Immature natural killer cell (primary cell): ENCODE measurements at regions not wholly inside any gene's neighbourhood (a gene's known extent, or its start where the extent isn't known, plus 50 kb on each side); places are given as distances from the start of the nearest gene placed in this dataset.
"Not testable (repeated sequence)": the region's sequence is repeated elsewhere in the genome, so short reads cannot be mapped to it uniquely, and the experiment has no call there.

Experiments
- DNase-seq, 3 donors: peaks; one replicate each; pipeline ENCODE4 v3.0.0; 2022; ENCODE audit warnings: mixed read lengths in 1 of 3
- H3K27ac Mint-ChIP-seq, 6 donors: one replicate each; pipeline ENCODE4 v1.8.0; 2020; ENCODE audit warnings: mixed read lengths in 6 of 6, mild to moderate bottlenecking in 5 of 6, inconsistent platforms in 4 of 6, moderate library complexity in 3 of 6
- H3K27me3 Mint-ChIP-seq, 3 donors: one replicate each; pipeline ENCODE4 v1.8.0; 2020 to 2021; ENCODE audit warnings: low read depth in 3 of 3, mild to moderate bottlenecking in 3 of 3, mixed read lengths in 3 of 3, moderate library complexity in 3 of 3, inconsistent platforms in 1 of 3
- H3K36me3 Mint-ChIP-seq, 3 donors: one replicate each; pipeline ENCODE4 v1.8.0; 2020; ENCODE audit warnings: mixed read lengths in 3 of 3, inconsistent platforms in 2 of 3, mild to moderate bottlenecking in 2 of 3
- H3K4me1 Mint-ChIP-seq, 2 donors: one replicate each; pipeline ENCODE4 v1.8.0; 2020; ENCODE audit warnings: inconsistent platforms in 2 of 2, mild to moderate bottlenecking in 2 of 2, mixed read lengths in 2 of 2, moderate library complexity in 1 of 2
- H3K4me3 Mint-ChIP-seq, 5 donors: one replicate each; pipeline ENCODE4 v1.8.0; 2020; ENCODE audit warnings: mild to moderate bottlenecking in 5 of 5, mixed read lengths in 5 of 5, inconsistent platforms in 3 of 5, moderate library complexity in 3 of 5
- H3K9me3 Mint-ChIP-seq, 6 donors: one replicate each; pipeline ENCODE4 v1.8.0; 2020; ENCODE audit warnings: mild to moderate bottlenecking in 6 of 6, mixed read lengths in 6 of 6, inconsistent platforms in 4 of 6, moderate library complexity in 3 of 6

GRCh38 chr5:44679214-44679613, 129.5 kb upstream of the MRPS30 start:
- no peak overlapping the region for H3K4me3 Mint-ChIP-seq
- H3K27me3 Mint-ChIP-seq: peaks cover 1 to 3% (median 2%) of the 10 kb centered on the region in 3 donors
- H3K27ac Mint-ChIP-seq: no peak overlapping the region
- no peak for DNase-seq
- peaks cover 15 to 31% (median 18%) of the 10 kb centered on the region in 6 donors for H3K9me3 Mint-ChIP-seq
- H3K36me3 Mint-ChIP-seq: no peaks in the 10 kb centered on the region
- no peaks in the 10 kb centered on the region for H3K4me1 Mint-ChIP-seq

GRCh38 chr5:44675296-44675695, 133.5 kb upstream of the MRPS30 start:
- peaks cover 0 to 3% (median 0%) of the 10 kb centered on the region in 3 donors for H3K36me3 Mint-ChIP-seq
- H3K4me3 Mint-ChIP-seq: no peak overlapping the region
- H3K27me3 Mint-ChIP-seq: peaks cover 0 to 3% (median 1%) of the 10 kb centered on the region in 3 donors
- H3K27ac Mint-ChIP-seq: no peak overlapping the region
- no peaks in the 10 kb centered on the region for H3K4me1 Mint-ChIP-seq
- H3K9me3 Mint-ChIP-seq: peaks cover 12 to 23% (median 21%) of the 10 kb centered on the region in 6 donors
- DNase-seq: no peak

- DNase-seq: no peak
- Mint-ChIP-seq H3K4me3 (no peak overlapping the region), H3K27ac (no peak overlapping the region), H3K27me3 (peaks cover 0 to 3% (median 1%) of the 10 kb centered on the region in 3 donors), H3K9me3 (peaks cover 11 to 24% (median 21%) of the 10 kb centered on the region in 6 donors), H3K4me1 (no peaks in the 10 kb centered on the region), H3K36me3 (peaks cover 0 to 3% (median 0%) of the 10 kb centered on the region in 3 donors)
Measured at GRCh38 chr5:44674461-44674860, 134.3 kb upstream of the MRPS30 start.

- not testable (repeated sequence) for H3K4me3 Mint-ChIP-seq, H3K36me3 Mint-ChIP-seq, H3K4me1 Mint-ChIP-seq, H3K27ac Mint-ChIP-seq, DNase-seq, H3K27me3 Mint-ChIP-seq
- H3K9me3 Mint-ChIP-seq: peaks cover 17 to 45% (median 23%) of the 10 kb centered on the region in 6 donors
Measured at GRCh38 chr5:44668471-44668870, 140.3 kb upstream of the MRPS30 start.

- no peaks in the 10 kb centered on the region for H3K4me1 Mint-ChIP-seq
- H3K36me3 Mint-ChIP-seq: peaks cover 0 to 7% (median 0%) of the 10 kb centered on the region in 3 donors
- H3K27me3 Mint-ChIP-seq: peaks cover 0 to 2% (median 0%) of the 10 kb centered on the region in 3 donors
- no peak overlapping the region for H3K27ac Mint-ChIP-seq
- peaks cover 21 to 48% (median 31%) of the 10 kb centered on the region in 6 donors for H3K9me3 Mint-ChIP-seq
- DNase-seq: no peak
- H3K4me3 Mint-ChIP-seq: no peak overlapping the region
Measured at GRCh38 chr5:44665101-44665701, 143.5 kb upstream of the MRPS30 start.

GRCh38 chr5:44664711-44665100, 144.0 kb upstream of the MRPS30 start:
- Mint-ChIP-seq H3K27me3 (peaks cover 0 to 2% (median 0%) of the 10 kb centered on the region in 3 donors), H3K4me3 (no peak overlapping the region), H3K27ac (no peak overlapping the region), H3K9me3 (peaks cover 17 to 43% (median 30%) of the 10 kb centered on the region in 6 donors), H3K4me1 (no peaks in the 10 kb centered on the region), H3K36me3 (peaks cover 0 to 7% (median 0%) of the 10 kb centered on the region in 3 donors)
- DNase-seq: no peak

GRCh38 chr5:44663991-44664710, 144.6 kb upstream of the MRPS30 start:
- peaks cover 15 to 42% (median 29%) of the 10 kb centered on the region in 6 donors for H3K9me3 Mint-ChIP-seq

GRCh38 chr5:44661851-44662250, 146.9 kb upstream of the MRPS30 start:
- peaks cover 0 to 2% (median 0%) of the 10 kb centered on the region in 3 donors for H3K27me3 Mint-ChIP-seq
- no peak for DNase-seq
- H3K9me3 Mint-ChIP-seq: peaks cover 15 to 44% (median 26%) of the 10 kb centered on the region in 6 donors
- peaks cover 0 to 7% (median 0%) of the 10 kb centered on the region in 3 donors for H3K36me3 Mint-ChIP-seq
- H3K4me3 Mint-ChIP-seq: no peak overlapping the region
- no peaks in the 10 kb centered on the region for H3K4me1 Mint-ChIP-seq
- no peak overlapping the region for H3K27ac Mint-ChIP-seq

More at GRCh38 chr5:44663991-44664710, 144.6 kb upstream of the MRPS30 start:
- DNase-seq: no peak
- Mint-ChIP-seq H3K36me3 (peaks cover 0 to 7% (median 0%) of the 10 kb centered on the region in 3 donors), H3K4me1 (no peaks in the 10 kb centered on the region), H3K27ac (no peak overlapping the region), H3K27me3 (peaks cover 0 to 2% (median 0%) of the 10 kb centered on the region in 3 donors), H3K4me3 (no peak overlapping the region)

GRCh38 chr5:44660251-44660650, 148.5 kb upstream of the MRPS30 start:
- DNase-seq: no peak
- Mint-ChIP-seq H3K27ac (no peak overlapping the region), H3K27me3 (no peaks in the 10 kb centered on the region), H3K4me3 (no peak overlapping the region), H3K36me3 (peaks cover 0 to 7% (median 0%) of the 10 kb centered on the region in 3 donors), H3K9me3 (peaks cover 11 to 39% (median 21%) of the 10 kb centered on the region in 6 donors), H3K4me1 (no peaks in the 10 kb centered on the region)

GRCh38 chr5:44659334-44659733, 149.4 kb upstream of the MRPS30 start:
- Mint-ChIP-seq H3K4me3 (no peak overlapping the region), H3K4me1 (no peaks in the 10 kb centered on the region), H3K27me3 (no peaks in the 10 kb centered on the region), H3K27ac (no peak overlapping the region), H3K36me3 (peaks cover 0 to 7% (median 0%) of the 10 kb centered on the region in 3 donors), H3K9me3 (peaks cover 13 to 48% (median 23%) of the 10 kb centered on the region in 6 donors)
- no peak for DNase-seq

GRCh38 chr5:44652674-44653073, 156.1 kb upstream of the MRPS30 start:
- Mint-ChIP-seq H3K36me3 (no peaks in the 10 kb centered on the region), H3K4me1 (no peaks in the 10 kb centered on the region), H3K27ac (no peak overlapping the region), H3K4me3 (no peak overlapping the region), H3K9me3 (peaks cover 5 to 40% (median 10%) of the 10 kb centered on the region in 6 donors), H3K27me3 (no peaks in the 10 kb centered on the region)
- DNase-seq: no peak

- DNase-seq: no peak
- Mint-ChIP-seq H3K36me3 (no peaks in the 10 kb centered on the region), H3K27me3 (no peaks in the 10 kb centered on the region), H3K4me3 (no peak overlapping the region), H3K9me3 (peaks cover 0 to 16% (median 5%) of the 10 kb centered on the region in 6 donors), H3K4me1 (no peaks in the 10 kb centered on the region), H3K27ac (no peak overlapping the region)
Measured at GRCh38 chr5:44646016-44646415, 162.7 kb upstream of the MRPS30 start.

- DNase-seq: no peak
- Mint-ChIP-seq H3K4me1 (no peaks in the 10 kb centered on the region), H3K9me3 (peaks cover 0 to 18% (median 8%) of the 10 kb centered on the region in 6 donors), H3K27ac (no peak overlapping the region), H3K4me3 (no peak overlapping the region), H3K36me3 (no peaks in the 10 kb centered on the region), H3K27me3 (no peaks in the 10 kb centered on the region)
Measured at GRCh38 chr5:44645502-44645901, 163.2 kb upstream of the MRPS30 start.

GRCh38 chr5:44644628-44645027, 164.1 kb upstream of the MRPS30 start:
- H3K27me3 Mint-ChIP-seq: no peaks in the 10 kb centered on the region
- no peak for DNase-seq
- H3K9me3 Mint-ChIP-seq: peaks cover 0 to 21% (median 9%) of the 10 kb centered on the region in 6 donors
- H3K4me1 Mint-ChIP-seq: no peaks in the 10 kb centered on the region
- H3K4me3 Mint-ChIP-seq: no peak overlapping the region
- H3K36me3 Mint-ChIP-seq: no peaks in the 10 kb centered on the region
- H3K27ac Mint-ChIP-seq: no peak overlapping the region
